SK-N-SH (cell line): ENCODE measurements at regions not wholly inside any gene's neighbourhood (a gene's known extent, or its start where the extent isn't known, plus 50 kb on each side); places are given as distances from the start of the nearest gene placed in this dataset.
"Not testable (repeated sequence)": the region's sequence is repeated elsewhere in the genome, so short reads cannot be mapped to it uniquely, and the experiment has no call there.

Source experiments
- CTCF ChIA-PET: fragments of 300-600, 350-600 bp; formaldehyde crosslinking; extraction: SDS; loops from one replicate; lab custom pipeline; 2021; lab: Yijun Ruan, JAX
- POLR2A ChIA-PET: fragments of 350-600 bp; sonication (Branson Sonifier 250); formaldehyde crosslinking; extraction: SDS; loops from one replicate; lab custom pipeline; 2020; ENCODE audit warnings: antibody characterized with exemption, inconsistent platforms; lab: Yijun Ruan, JAX
- DNase-seq: peaks from one replicate; pipeline ENCODE4 v3.0.0; 2012
- H2AFZ ChIP-seq: fragments of 200-600 bp; sonication (generic); 2 replicates; pipeline ENCODE4 v1.8.1; 2016; ENCODE audit warnings: antibody characterized with exemption, mild to moderate bottlenecking, low read depth
- H3F3A ChIP-seq: fragments of 200-600 bp; sonication (generic); replicated peaks from 2 replicates; pipeline ENCODE3; 2016; ENCODE audit warnings: antibody characterized with exemption, mild to moderate bottlenecking; ENCODE audit not compliant: insufficient read depth
- H3K27ac ChIP-seq, 2 experiments: fragments of 200-500 bp in 1 of 2; fragments of 200-600 bp in 1 of 2; sonication (Bioruptor generic) in 1 of 2; sonication (generic), shearing (Covaris generic) in 1 of 2; 2 replicates each; pipeline versions ENCODE4 v1.5.1 to v1.6.1; 2014 to 2016; ENCODE audit warnings: low read depth in 2 of 2, inconsistent platforms in 1 of 2, low read length in 1 of 2, mild to moderate bottlenecking in 1 of 2, mixed read lengths in 1 of 2
- H3K27me3 ChIP-seq: fragments of 200-600 bp; sonication (generic), shearing (Covaris generic); 2 replicates; pipeline ENCODE4 v1.6.1; 2016; ENCODE audit warnings: mixed run types; ENCODE audit not compliant: insufficient read depth
- H3K36me3 ChIP-seq, 2 experiments: fragments of 200-500 bp in 1 of 2; fragments of 200-600 bp in 1 of 2; sonication (Bioruptor generic) in 1 of 2; sonication (generic) in 1 of 2; replicated peaks in 1 of 2; 2 replicates each; pipeline versions ENCODE3 to v1.5.1; 2014 to 2016; ENCODE audit warnings: low read length in 1 of 2, mild to moderate bottlenecking in 1 of 2; ENCODE audit not compliant: insufficient read depth in 2 of 2, control insufficient read depth in 1 of 2
- H3K4me1 ChIP-seq, 2 experiments: fragments of 200-500 bp in 1 of 2; fragments of 200-600 bp in 1 of 2; sonication (Bioruptor generic) in 1 of 2; sonication (generic), shearing (Covaris generic) in 1 of 2; 2 replicates each; pipeline versions ENCODE4 v1.5.1 to v1.6.1; 2014 to 2016; ENCODE audit warnings: low read depth in 1 of 2, low read length in 1 of 2, mixed run types in 1 of 2; ENCODE audit not compliant: insufficient read depth in 2 of 2, control insufficient read depth in 1 of 2
- H3K4me2 ChIP-seq: fragments of 200-600 bp; sonication (generic), shearing (Covaris generic); 2 replicates; pipeline ENCODE4 v1.6.1; 2017; ENCODE audit warnings: mixed run types
- H3K4me3 ChIP-seq, 2 experiments: fragments of 200-500 bp in 1 of 2; fragments of 200-600 bp in 1 of 2; sonication (Bioruptor generic) in 1 of 2; sonication (generic), shearing (Covaris generic) in 1 of 2; 2 replicates each; pipeline versions ENCODE4 v1.5.1 to v1.8.1; 2014 to 2016; ENCODE audit warnings: low read depth in 2 of 2, inconsistent platforms in 1 of 2, low read length in 1 of 2, mild to moderate bottlenecking in 1 of 2, mixed read lengths in 1 of 2, moderate library complexity in 1 of 2
- H3K79me2 ChIP-seq: fragments of 200-600 bp; sonication (generic); 2 replicates; pipeline ENCODE4 v1.8.1; 2017; ENCODE audit warnings: mild to moderate bottlenecking; ENCODE audit not compliant: insufficient read depth
- H3K9ac ChIP-seq: fragments of 200-600 bp; sonication (generic); 2 replicates; pipeline ENCODE4 v1.6.1; 2017; ENCODE audit warnings: mixed run types
- H3K9me2 ChIP-seq: fragments of 200-600 bp; sonication (generic); 2 replicates; pipeline ENCODE4 v1.6.1; 2017; ENCODE audit warnings: mixed run types
- H3K9me3 ChIP-seq: fragments of 200-600 bp; sonication (generic); 2 replicates; pipeline ENCODE4 v1.6.1; 2017; ENCODE audit warnings: mixed run types, mild to moderate bottlenecking, moderate library complexity
- H4K20me1 ChIP-seq: fragments of 200-600 bp; sonication (generic); 2 replicates; pipeline ENCODE4 v1.6.1; 2017; ENCODE audit warnings: mild to moderate bottlenecking, mixed run types; ENCODE audit not compliant: insufficient read depth
- CHD2 ChIP-seq: fragments of 150-350 bp; IDR thresholded peaks from 2 replicates; pipeline ENCODE4 v1.6.1; 2018; ENCODE audit warnings: low read length; ENCODE audit not compliant: partially characterized antibody
- EZH2phosphoT487 ChIP-seq: fragments of 200-600 bp; sonication (generic); IDR thresholded peaks from 2 replicates; pipeline ENCODE4 v1.6.1; 2017; ENCODE audit warnings: low read depth, mixed run types, mild to moderate bottlenecking, antibody characterized with exemption, moderate library complexity, borderline replicate concordance
- FOXM1 ChIP-seq: IDR thresholded peaks from 2 replicates; pipeline ENCODE4 v1.4.0; 2012; ENCODE audit warnings: low read depth, mild to moderate bottlenecking
- GATA2 ChIP-seq: sonication (generic); formaldehyde crosslinking; IDR thresholded peaks from 2 replicates; pipeline ENCODE4 v1.5.0; 2020; ENCODE audit warnings: mild to moderate bottlenecking, missing genetic modification reagents
- MAX ChIP-seq: IDR thresholded peaks from 2 replicates; pipeline ENCODE4 v1.4.0; 2012; ENCODE audit warnings: low read depth
- MEF2A ChIP-seq: IDR thresholded peaks from 2 replicates; pipeline ENCODE4 v1.4.0; 2012; ENCODE audit warnings: low read depth, borderline replicate concordance
- MXI1 ChIP-seq: IDR thresholded peaks from 2 replicates; pipeline ENCODE4 v1.6.1; 2012; ENCODE audit warnings: mild to moderate bottlenecking, low read depth, low read length, improper control_type of control experiment
- NFIC ChIP-seq: IDR thresholded peaks from 2 replicates; pipeline ENCODE4 v1.4.0; 2012; ENCODE audit warnings: borderline replicate concordance
- NRF1 ChIP-seq: IDR thresholded peaks from 2 replicates; pipeline ENCODE4 v1.6.1; 2012; ENCODE audit warnings: low read depth, mild to moderate bottlenecking, low read length
- PBX3 ChIP-seq: IDR thresholded peaks from 2 replicates; pipeline ENCODE4; 2012
- RAD21 ChIP-seq: IDR thresholded peaks from 2 replicates; pipeline ENCODE4 v1.6.1; 2012; ENCODE audit warnings: mild to moderate bottlenecking, low read length
- REST ChIP-seq: IDR thresholded peaks from 2 replicates; pipeline ENCODE4 v1.6.1; 2012; ENCODE audit warnings: mild to moderate bottlenecking, low read depth, low read length, moderate library complexity
- RXRA ChIP-seq: IDR thresholded peaks from 2 replicates; pipeline ENCODE4 v1.4.0; 2012; ENCODE audit warnings: low read depth, mild to moderate bottlenecking, borderline replicate concordance
- SMC3 ChIP-seq: IDR thresholded peaks from 2 replicates; pipeline ENCODE4 v1.6.1; 2012; ENCODE audit warnings: low read depth, low read length, improper control_type of control experiment
- TCF12 ChIP-seq: IDR thresholded peaks from 2 replicates; pipeline ENCODE4 v1.4.0; 2012
- WGBS: methylation state at CpG from one replicate; pipeline ENCODE4 v1.1.6; 2017; ENCODE audit warnings: low lambda C conversion rate; 5-methylcytosine and 5-hydroxymethylcytosine counted together

- Histone ChIP-seq H3K4me2 (no peak overlapping the region), H3K9me2 (no peaks in the 10 kb centered on the region), H3K27ac (no peak overlapping the region), H3K9me3 (no peaks in the 10 kb centered on the region), H4K20me1 (no peaks in the 10 kb centered on the region), H3K4me1 (no peaks in the 10 kb centered on the region), H3K9ac (no peak overlapping the region), H3K79me2 (no peaks in the 10 kb centered on the region), H3K36me3 (no peaks in the 10 kb centered on the region), H3F3A (no peaks in the 10 kb centered on the region), H3K27me3 (no peaks in the 10 kb centered on the region), H3K4me3 (no peak overlapping the region), H2AFZ (no peak overlapping the region)
- DNase-seq = no peak
- ChIA-PET POLR2A (no interaction called here), CTCF (no interaction called here)
- 50% methylated on average over 7 of the region's 7 CpGs for WGBS
- TF ChIP-seq MAX (no peak), MXI1 (no peak), RXRA (no peak)
- TF ChIP-seq, all 33 proteins: peak for 0
These were observed 199.9 kb downstream of the CWF19L2 start for GRCh38 chr11:107257710-107258109.

- H4K20me1 ChIP-seq, H3K4me2 ChIP-seq, H3K27me3 ChIP-seq, H3K79me2 ChIP-seq, H3K9ac ChIP-seq, H3K27ac ChIP-seq, H3K4me3 ChIP-seq, POLR2A ChIA-PET, H3K9me3 ChIP-seq, H3K36me3 ChIP-seq, H3F3A ChIP-seq, H3K4me1 ChIP-seq, DNase-seq, H3K9me2 ChIP-seq, CTCF ChIA-PET: not testable (repeated sequence)
- peak overlapping the region; percentile 47; the same call in 1 of the 2 replicates for H2AFZ ChIP-seq
- 24% methylated on average over 8 of the region's 8 CpGs for WGBS
These were observed 204.0 kb downstream of the CWF19L2 start for GRCh38 chr11:107253661-107254060.

GRCh38 chr11:107252429-107253161, 205.0 kb downstream of the CWF19L2 start:
- no peak for DNase-seq
- Histone ChIP-seq H3K9ac (no peak overlapping the region), H3K79me2 (no peaks in the 10 kb centered on the region), H3K4me2 (no peak overlapping the region), H3K27me3 (no peaks in the 10 kb centered on the region), H3K27ac (no peak overlapping the region), H3K9me2 (no peaks in the 10 kb centered on the region), H3K4me1 (no peaks in the 10 kb centered on the region), H3K9me3 (no peaks in the 10 kb centered on the region), H2AFZ (no peak overlapping the region), H4K20me1 (no peaks in the 10 kb centered on the region), H3K36me3 (no peaks in the 10 kb centered on the region), H3K4me3 (no peak overlapping the region), H3F3A (no peaks in the 10 kb centered on the region)
- POLR2A ChIA-PET = no interaction called here
- no peak for TF ChIP-seq GATA2 (CRISPR knock-in tag)
- TF ChIP-seq MAX = no peak
- no peak for TF ChIP-seq CHD2
- TF ChIP-seq EZH2phosphoT487 = no peak
- TF ChIP-seq TCF12 = no peak
- no peak for TF ChIP-seq NRF1
- no peak for TF ChIP-seq NFIC
- TF ChIP-seq RAD21 = no peak
- no peak for TF ChIP-seq FOXM1
- TF ChIP-seq REST = no peak
- TF ChIP-seq MXI1 = no peak
- no peak for TF ChIP-seq MEF2A
- no peak for TF ChIP-seq RXRA
- no peak for TF ChIP-seq SMC3
- no peak for TF ChIP-seq PBX3
- CTCF ChIA-PET = interaction anchor here (0.6 kb wide), 1 partner anchor 393 kb away, joined by 3 read pairs; no protein-coding TSS in a partner anchor
- WGBS = 50% methylated on average over 8 of the region's 8 CpGs
